CD1c-positive myeloid dendritic cell (primary cell): ENCODE measurements at regions not wholly inside any gene's neighbourhood (a gene's known extent, or its start where the extent isn't known, plus 50 kb on each side); places are given as distances from the start of the nearest gene placed in this dataset.

Source experiments
- DNase-seq: peaks from one replicate; pipeline ENCODE4 v3.0.0-alpha.2; 2016; ENCODE audit errors: extremely low spot score

DNA sequence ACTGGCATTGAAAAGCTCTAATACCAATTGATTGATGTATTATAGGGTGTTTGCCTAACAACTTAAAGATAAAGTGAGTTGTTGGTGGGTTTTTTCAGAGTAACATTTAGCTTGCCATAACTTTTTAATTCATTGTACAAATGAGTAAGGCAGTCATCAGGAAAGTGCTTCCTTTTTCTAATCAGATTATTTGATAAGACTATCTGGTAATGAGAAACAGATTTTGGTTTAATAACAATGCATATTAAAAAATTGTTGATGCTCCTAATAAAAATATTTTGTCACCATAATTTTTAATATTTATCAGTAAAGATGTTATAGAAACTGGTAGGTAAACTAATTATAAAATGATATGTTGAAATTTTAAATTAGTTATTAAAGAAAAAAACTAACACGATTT is 51.3 kb downstream of the BLTP1 start:
- no peak for DNase-seq

DNA sequence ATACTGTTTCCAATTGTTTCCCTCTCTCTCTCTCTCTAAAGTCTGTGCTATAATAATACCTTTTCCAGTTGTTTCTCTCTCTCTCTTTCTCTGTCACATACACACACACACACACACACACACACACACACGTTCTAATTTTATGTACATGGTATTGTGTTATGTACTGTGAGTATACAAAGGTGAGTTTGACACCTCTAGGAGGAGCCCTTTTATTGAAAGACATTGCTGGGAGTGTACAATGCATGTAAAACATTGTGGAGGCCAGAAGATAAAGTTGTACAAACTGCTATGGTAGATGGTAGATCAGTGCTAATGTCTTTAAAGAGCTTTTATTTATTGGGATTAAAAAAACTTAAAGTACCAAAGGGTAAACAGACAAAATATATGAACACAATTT is 53.6 kb downstream of the BLTP1 start:
- no peak for DNase-seq

DNA sequence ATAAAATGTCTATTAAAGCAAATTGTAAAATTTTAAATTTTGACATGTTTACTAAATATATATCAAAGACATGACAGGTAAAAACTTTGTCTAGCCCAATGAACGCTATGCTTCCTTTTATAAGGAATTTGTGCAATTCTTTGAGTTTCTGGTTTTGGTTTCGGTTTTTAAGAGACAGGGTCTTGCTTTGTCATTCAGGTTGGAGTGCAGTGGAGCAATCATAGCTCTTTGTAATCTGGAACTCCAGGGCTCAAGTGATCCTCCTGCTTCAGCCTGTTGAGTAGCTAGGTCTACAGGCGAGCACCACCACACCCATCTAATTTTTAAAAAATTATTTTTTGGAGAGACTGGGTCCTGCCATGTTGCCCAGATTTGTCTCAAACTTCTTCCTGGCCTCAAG is 60.7 kb downstream of the BLTP1 start:
- no peak for DNase-seq

DNA sequence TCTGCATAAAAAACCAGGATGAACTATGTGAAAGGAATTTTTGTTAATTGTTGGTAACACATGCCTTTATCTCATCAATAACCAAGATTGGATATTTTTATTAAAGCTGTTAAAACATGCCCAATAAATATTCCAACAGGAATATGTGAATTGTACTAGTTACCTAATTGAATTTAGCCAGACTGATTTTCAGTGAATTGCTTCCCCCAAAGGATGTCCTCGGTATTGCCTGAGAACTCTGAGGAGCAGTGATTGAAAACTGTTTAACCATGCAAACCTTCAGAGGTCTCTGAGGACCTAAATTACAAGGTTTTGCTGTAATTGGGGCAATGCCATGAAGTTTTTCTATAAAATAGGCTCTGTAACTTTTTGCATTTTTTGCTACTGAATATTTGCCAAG is 66.6 kb downstream of the BLTP1 start:
- no peak for DNase-seq

DNA sequence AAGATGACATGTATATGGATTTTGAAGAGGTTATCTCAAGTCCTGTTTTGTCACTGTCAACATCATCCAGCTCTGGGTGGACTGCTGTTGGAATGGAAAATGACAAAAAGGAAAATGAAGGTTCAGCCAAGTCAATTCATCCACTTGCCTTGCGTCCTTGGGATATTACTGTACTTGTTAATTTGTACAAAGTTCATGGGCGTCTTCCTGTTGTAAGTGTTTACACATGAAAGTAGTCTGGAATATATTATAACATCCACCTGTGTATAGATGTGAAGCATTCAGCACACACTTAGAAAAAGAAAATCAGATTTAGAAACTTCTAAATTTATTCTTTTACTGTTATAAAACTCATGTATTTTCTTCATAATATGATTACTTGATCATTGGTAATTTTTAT is 67.2 kb downstream of the BLTP1 start:
- DNase-seq, result no peak

DNA sequence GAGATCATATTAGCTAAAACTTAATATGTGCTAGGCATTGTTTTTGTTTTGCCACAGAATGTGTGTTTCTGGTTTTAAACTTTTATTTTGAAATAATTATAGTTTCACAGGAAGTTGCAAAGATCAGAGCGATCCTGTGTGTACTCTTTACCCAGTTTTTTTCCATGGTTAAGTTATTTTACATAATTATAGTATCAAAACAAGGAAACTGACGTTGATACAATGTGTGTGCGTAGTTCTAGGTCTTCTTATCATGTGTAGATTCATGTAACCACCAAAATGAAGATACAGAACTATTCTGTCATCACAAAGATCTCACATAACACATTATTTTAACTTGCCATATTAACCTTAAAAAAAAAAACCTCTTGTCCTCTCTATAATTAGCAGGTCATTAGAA is 69.2 kb downstream of the BLTP1 start:
- no peak for DNase-seq

DNA sequence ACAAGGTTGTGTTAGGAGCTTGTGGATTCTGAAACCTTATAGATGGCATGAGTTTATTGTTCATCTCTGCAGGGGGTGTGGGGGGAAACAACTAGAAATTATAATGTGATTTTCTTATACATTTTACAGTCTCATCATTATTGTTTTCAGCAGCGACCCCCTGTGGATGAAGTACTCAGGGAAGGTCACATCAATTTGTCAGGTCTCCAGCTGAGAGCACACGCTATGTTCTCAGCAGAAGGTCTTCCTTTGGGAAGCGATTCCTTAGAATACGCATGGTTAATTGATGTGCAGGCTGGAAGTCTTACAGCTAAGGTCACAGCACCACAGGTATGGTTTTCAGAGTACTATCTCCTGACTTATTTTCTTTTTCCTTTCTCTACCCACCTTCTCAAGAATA is 72.2 kb downstream of the BLTP1 start:
- DNase-seq, result no peak

DNA sequence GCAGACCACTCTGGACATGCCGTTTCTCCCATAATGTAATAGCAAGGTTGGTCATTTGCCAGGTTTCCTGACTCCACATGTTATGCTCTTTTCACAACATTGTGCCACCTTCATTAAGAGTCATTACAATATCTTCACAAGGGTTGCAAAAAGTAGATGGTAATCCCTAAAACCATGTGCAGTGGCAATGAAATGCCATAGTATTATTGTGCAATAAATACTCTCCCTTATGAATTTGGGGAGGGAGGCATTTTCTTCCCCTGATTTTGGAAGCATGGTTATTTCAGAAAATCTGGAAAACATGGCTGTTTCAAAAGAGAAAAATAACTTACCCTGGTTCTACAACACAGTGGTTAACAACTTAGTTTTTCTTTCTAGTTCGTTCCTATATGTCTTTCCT is 75.1 kb downstream of the BLTP1 start:
- no peak for DNase-seq

DNA sequence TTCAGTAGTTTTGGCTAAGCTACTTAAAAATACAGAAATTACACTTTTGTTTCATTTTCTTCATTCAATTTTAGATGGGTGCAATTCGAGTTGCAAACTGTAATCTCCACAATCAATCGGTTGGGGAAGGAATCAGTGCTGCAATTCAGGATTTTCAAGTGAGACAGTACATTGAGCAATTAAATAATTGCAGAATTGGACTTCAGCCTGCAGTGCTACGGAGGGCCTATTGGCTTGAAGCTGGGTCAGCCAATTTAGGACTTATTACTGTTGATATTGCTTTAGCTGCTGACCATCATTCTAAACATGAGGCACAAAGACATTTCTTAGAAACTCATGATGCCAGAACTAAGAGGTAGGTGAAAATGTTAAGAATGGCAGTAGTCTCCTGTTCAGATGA is 77.7 kb downstream of the BLTP1 start:
- DNase-seq, result no peak

DNA sequence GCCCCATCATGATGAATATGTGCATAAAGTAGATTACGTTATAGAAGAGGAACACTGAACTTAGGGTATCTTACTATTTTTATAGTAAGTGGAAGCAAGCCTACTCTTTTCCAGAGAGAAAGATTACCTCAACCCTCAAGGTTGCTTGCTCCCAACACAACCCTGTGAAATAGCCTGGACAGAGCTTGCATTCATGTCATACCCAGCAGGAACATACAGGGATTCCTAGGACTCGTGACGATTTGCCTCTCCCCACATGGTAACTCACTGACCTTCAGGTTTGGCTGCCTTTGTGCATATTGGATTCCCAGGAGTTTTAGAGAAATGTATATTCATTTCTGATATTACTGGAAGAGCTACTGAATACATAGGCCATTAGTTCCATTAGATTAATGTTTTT is 80.5 kb downstream of the BLTP1 start:
- DNase-seq, result no peak

DNA sequence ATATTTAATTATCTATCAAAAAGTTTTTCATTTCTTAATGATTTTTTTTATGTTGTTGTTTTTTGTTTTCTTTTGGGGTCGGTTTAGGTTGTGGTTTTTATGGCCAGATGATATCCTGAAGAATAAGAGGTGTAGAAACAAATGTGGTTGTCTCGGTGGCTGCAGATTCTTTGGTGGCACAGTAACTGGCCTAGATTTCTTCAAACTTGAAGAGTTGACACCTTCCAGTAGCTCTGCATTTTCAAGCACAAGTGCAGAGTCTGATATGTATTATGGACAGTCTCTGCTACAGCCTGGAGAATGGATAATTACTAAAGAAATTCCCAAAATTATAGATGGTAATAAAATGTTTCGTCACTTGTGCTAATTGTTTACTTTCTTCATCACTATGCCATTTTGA is 82.6 kb downstream of the BLTP1 start:
- no peak for DNase-seq

DNA sequence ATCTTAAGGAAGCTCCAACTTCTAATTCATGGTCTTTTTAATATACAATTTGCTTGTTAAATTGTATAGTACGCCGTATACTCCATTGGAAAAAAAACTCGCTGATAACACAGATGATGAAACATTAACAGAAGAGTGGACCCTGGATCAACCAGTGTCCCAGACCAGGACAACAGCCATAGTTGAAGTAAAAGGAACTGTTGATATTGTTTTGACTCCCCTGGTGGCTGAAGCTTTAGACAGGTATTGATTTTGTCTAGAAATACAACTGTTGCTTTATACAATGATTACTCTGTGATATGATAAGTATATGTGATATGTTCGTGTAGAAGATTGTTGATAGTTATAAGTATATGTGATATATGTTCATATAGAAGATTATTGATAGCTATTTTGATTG is 91.7 kb downstream of the BLTP1 start:
- DNase-seq, result no peak

DNA sequence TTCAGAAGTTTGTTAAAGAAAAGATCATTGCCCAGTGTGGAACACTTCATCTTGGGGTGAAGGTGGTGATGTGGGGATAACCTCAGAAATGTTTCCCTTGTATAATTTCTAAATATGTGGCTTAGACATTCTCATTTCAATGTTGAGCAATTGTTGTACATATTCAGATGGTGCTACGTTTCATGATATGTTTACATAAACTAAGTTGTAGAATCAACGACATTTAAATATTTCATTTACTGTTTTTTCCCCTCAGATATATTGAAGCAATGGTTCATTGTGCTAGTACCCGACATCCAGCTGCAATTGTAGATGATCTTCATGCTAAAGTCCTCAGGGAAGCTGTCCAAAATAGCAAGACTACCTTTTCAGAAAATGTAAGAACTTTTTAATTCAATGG is 92.6 kb downstream of the BLTP1 start:
- no peak for DNase-seq

DNA sequence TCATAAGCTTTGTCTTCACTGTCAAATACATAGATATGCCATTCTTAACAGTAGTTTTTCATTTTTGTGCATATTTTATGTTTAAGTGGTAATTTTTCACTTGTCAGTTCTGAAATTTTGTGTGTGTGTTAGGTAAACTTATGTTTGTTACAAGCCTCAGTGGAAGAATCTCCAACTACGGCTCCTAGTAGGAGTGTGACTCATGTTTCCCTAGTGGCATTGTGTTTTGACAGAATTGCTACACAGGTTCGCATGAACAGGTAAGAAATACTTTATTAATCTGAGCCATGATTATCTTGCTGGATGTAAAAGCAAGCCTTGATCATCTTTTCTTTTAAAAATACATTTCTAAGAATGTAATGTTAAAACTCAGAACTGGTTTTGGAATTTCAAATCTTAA is 94.4 kb downstream of the BLTP1 start:
- no peak for DNase-seq

DNA sequence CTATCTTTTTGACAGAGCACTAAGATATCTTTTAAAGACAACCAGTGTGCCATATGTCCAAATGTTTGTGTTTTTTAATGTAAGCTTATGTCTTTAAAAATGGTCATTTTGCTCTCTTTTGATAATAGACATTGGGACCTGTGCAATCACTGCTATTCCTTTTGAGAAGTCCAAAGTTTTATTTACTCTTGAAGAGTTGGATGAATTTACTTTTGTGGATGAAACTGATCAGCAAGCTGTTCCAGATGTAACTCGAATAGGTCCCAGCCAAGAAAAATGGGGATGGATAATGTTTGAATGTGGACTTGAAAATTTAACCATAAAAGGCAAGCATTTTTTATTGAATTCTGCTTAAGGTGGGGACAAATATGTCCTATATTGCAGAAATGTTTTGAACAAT is 97.2 kb downstream of the BLTP1 start:
- DNase-seq, result no peak

DNA sequence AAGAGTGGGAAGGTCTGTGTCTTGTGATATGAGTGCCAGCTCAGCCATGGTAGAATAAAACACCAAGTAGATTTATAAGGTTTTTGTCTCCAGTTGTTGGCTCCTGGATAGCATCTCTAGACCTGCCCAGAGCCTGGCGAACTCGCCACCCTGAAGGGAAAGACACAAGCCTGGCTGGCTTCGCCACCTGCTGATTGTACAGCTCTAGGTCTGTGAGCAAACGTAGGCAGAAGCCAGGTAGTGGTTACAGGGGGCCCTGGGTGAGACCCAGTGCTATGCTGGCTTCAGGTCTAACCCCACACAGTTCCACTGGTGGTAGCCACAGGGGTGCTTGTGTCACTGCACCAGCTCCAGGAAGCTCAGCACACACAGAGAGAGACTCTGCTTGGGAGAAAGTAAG is 100.5 kb downstream of the BLTP1 start:
- DNase-seq, result no peak

DNA sequence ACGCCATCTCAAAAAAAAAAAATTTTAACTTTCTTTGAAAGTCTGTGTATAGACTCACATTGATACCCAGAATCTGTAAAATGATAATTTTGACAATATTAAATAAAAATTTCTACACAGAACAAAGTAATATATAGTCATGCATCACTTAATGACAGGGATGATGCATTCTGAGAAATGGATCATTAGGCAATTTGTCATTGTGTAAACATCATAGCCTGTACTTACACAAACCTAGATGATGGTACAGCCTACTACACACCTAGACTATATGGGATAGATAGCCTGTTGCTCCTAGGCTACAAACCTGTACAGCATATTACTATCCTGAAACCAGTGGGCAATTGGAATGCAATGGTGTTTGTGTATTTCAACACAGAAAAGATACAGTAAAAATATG is 107.7 kb downstream of the BLTP1 start:
- DNase-seq, result no peak

DNA sequence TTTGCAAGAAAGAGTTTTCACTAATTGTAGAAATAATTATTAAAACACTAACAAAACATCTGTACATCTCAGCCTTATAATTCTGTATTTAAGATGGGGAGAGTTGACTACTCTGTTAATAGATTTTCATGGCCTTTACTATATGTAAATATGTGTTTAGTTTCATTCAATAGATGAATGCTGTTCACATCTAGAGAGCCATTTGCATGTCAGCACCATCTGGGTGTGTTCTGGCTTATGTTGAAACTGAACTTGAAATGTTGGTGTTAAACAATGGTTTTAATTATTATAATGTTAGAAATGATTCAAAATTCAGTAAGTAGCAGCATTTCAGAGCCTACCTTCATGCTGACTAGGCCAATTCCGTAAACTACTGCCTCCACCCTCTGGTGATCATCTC is 102.5 kb upstream of the ADAD1 start:
- DNase-seq, result no peak

DNA sequence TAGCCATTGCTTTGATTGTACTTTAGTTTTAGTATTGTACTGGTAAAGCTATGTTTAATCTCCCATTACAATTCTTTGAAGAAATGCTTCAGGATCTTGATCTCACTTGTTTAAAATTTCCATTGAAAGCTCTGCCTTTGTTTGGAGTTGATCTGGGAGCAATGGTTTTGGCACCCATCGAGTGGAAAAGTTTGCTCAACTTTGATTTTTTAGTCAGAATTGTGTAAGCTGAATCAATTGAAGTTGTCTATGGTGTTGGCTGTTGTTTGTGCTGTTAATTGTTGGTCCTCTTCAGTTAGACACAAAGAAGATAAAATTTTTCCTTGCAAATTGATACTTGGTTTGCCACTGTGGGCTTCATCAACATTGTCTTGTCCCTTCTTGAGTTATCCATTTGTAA is 99.8 kb upstream of the ADAD1 start:
- DNase-seq, result no peak

DNA sequence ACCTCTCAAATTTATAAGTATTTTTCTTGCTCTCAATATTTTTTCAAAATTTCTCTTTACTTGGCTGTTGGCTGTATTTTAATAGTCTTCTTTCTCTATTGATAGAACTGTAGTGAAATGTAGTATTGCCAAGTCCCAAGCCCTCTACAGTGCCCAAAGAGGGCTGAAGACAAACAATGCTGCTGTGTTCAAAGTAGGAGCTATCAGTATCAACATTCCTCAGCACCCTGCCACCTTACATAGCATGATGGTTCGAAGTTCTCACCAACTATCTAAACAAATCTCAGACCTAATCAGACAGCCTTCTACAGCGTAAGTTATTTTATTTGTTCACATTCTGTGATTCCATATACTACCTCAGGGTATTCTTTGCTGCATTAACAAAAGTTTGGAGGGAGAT is 99.1 kb upstream of the ADAD1 start:
- DNase-seq, result no peak

DNA sequence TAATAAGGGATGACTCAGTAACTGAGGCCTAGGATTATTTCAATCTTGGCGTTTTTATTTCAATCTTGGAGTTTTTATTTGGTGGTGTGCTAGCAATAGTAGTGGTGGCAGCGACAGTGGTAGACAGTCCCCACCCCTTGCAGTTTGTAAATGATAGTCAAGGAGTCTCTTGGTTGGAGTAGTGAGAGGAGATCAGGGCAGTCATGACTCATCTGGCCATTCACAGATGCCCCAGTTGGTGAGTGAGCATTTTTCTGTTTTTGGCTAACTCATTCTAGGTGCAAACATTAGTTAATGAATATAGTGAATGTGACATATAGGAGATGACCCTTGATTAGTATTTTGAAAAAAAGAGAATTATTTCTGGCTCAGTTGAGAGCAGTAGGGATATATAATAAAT is 93.5 kb upstream of the ADAD1 start:
- no peak for DNase-seq

DNA sequence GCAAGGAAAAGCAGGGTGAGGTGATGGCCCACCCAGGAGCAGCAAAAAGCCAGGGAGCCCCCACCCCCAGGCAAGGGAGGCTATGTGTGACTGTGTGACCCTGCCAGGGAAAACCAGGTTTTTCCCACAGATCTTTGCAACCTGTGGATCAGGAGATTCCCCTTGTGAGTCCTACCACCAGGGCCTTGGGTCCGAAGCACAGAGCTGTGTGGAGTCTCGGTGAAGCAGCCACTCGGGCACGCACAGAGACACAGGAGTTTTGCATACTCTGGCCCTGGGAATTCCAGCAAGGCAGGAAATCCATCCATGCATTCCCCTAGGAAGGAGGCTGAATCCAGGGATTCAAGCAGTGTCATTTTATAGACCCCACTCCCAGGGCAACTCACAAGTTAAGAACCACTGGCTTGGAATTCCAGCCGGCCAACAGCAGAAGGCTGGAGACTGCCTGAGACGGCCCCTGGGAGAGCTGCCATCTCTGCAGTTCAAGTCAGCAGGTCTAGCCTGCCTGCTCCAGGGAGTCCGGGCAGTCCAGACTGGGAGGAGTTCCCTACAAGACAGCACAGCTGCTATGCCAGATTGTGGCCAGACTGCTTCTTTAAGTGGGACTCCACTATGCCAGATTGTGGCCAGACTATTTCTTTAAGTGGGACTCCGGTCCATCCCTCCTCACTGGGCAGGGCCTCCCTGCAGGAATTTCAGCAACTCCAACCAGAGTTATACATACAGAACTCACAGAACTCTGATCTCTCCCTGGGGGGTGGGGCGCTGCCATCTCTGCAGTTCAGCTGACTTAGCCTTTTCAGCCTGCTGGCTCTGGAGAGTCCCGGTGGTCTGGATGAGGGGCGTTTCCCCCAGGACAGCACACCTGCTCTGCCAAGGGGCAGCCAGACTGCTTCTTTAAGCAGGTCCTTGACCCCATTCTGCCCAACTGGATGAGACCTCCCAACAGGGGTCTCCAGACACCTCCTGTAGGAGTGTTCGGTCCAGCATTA is 85.1 kb upstream of the ADAD1 start:
- DNase-seq, result no peak

DNA sequence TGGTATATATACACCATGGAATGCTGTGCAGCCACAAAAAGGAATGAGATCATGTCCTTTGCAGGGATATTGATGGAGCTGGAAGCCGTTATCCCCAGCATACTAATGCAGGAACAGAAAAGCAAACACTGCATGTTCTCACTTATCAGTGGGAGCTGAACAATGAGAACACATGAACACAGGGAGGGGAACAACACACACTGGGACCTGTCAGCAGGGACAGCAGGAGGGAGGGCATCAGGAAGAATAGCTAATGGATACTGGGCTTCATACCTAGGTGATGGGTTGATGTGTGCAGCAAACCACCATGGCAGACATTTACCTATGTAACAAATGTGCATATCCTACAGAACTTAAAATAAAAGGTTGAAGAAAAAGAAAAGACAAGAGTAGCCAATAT is 81.1 kb upstream of the ADAD1 start:
- DNase-seq, result no peak

DNA sequence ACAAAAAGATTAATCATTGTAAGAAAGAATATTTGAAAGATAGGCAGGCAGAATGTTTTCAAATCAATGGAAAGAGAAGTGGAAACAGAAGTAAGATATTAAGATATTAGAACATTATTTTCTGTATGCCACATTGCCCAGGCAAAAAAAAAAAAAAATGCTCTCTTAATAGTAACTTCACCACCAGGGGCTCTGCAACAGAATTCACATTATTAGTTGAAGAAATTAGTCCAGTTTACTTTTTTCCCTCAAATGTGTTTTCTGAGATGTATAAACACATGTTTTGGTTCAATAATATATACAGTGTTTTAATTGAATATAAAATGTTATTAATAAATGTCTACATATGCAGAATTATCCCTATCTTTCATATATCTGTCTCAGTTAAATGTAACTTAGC is 78.0 kb upstream of the ADAD1 start:
- DNase-seq, result no peak
